BLaER1 (cell line): ENCODE measurements at regions not wholly inside any gene's neighbourhood (a gene's known extent, or its start where the extent isn't known, plus 50 kb on each side); places are given as distances from the start of the nearest gene placed in this dataset.

Source experiments
- H3K27ac ChIP-seq: shearing (Covaris generic); formaldehyde crosslinking; 2 replicates; pipeline ENCODE4 v1.8.1; 2022
- H3K27me3 ChIP-seq: shearing (Covaris generic); formaldehyde crosslinking; 2 replicates; pipeline ENCODE4 v1.8.1; 2022
- H3K36me3 ChIP-seq: shearing (Covaris generic); formaldehyde crosslinking; 2 replicates; pipeline ENCODE4 v1.8.1; 2022
- H3K4me1 ChIP-seq: shearing (Covaris generic); formaldehyde crosslinking; 2 replicates; pipeline ENCODE4 v1.8.1; 2022
- H3K4me2 ChIP-seq: shearing (Covaris generic); formaldehyde crosslinking; 2 replicates; pipeline ENCODE4 v1.8.1; 2022
- H3K4me3 ChIP-seq: shearing (Covaris generic); formaldehyde crosslinking; 2 replicates; pipeline ENCODE4 v1.8.1; 2022
- H3K9ac ChIP-seq: shearing (Covaris generic); formaldehyde crosslinking; 2 replicates; pipeline ENCODE4 v1.8.1; 2022
- H3K9me3 ChIP-seq: shearing (Covaris generic); formaldehyde crosslinking; 2 replicates; pipeline ENCODE4 v1.8.1; 2022
- H4K20me1 ChIP-seq: shearing (Covaris generic); formaldehyde crosslinking; 2 replicates; pipeline ENCODE4 v1.8.1; 2022
- Cebpa-rat ChIP-seq: shearing (Covaris generic); IDR thresholded peaks from 2 replicates; pipeline ENCODE4 v1.8.1; 2022

DNA sequence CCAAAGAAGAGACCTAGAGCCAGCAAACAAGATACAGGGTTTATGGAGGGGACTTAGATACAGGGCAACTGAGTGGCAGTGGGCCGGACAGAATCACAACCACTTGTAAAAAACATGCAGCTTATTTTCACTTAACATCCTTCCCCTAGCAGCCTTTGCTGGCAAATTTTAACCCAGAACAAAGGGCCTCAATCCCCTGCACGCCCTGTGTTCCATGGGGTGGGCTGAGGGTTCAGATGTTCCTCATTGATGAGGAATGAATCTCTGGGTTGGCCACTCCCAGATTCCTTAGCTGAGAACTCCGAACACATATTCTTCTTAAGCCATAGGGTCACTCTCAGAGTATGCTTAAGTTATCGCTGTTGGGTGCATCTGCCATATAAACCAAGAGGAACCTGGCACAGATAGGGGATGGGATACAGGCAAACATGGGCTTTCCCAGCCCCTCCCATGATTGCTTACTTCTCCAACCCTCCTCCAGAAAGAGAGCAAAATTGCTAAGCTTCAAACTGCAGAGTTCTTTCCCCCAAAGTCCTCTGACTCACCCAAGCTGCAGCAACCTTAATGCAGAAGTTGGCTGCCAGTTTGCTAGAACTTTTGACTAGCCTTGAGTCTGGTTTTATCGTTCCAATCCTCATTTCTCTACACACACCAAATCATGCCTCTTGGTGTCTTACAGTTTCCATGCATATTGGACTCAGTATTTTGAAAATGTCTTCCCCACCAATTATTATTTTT lies 146.9 kb downstream of the CD47 start:
- H3K4me1 ChIP-seq: peaks cover 5% of the 10 kb centered on the region; the same call in 1 of the 2 replicates
- H3K9me3 ChIP-seq: no peaks in the 10 kb centered on the region
- no peaks in the 10 kb centered on the region for H3K27me3 ChIP-seq
- no peak overlapping the region for H3K4me3 ChIP-seq
- no peaks in the 10 kb centered on the region for H4K20me1 ChIP-seq
- no peak overlapping the region for H3K4me2 ChIP-seq
- no peaks in the 10 kb centered on the region for H3K36me3 ChIP-seq
- no peak overlapping the region for H3K27ac ChIP-seq
- TF ChIP-seq Cebpa-rat: no peak
- H3K9ac ChIP-seq: no peak overlapping the region

DNA sequence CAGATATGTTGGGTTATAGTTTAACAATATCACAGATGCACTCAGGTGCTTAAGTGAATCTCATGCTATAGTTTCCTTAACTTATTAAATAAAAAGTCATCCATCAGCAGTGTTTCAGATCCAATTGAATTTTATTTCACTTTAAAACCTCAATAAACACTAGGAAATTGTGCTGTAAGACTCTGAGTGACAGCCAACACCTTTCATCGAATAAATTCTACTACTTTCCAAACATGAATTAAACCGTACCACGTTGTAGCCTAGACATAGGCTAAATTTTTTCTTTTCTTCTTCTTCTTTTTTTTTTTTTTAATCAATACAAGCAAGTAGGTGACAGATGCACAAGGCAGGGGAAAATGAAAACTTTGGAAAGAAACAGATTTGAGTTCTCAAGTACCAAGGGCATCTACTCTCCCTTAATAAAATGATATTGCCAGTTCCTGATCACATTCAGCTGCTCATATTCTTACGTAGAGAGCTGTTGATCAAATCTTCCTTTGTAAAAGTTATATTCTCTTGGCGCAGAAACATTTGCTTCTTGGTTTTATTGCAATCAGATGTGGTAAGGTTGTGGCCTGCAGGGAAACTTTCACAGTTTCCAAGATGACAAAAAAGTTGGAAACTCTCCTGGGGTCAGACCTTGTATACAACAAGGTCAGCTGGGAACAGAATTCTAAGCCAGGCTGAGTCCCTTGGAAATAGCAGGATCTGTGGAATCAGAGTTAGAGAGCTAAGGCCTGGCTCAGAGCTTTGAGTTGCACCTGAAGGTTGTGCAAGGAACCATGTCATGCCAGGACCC lies 147.7 kb downstream of the CD47 start:
- H3K4me3 ChIP-seq: no peak overlapping the region
- H3K9me3 ChIP-seq: no peaks in the 10 kb centered on the region
- no peak overlapping the region for H3K4me2 ChIP-seq
- H3K9ac ChIP-seq: no peak overlapping the region
- H4K20me1 ChIP-seq: no peaks in the 10 kb centered on the region
- H3K27me3 ChIP-seq: no peaks in the 10 kb centered on the region
- TF ChIP-seq Cebpa-rat: no peak
- H3K36me3 ChIP-seq: no peaks in the 10 kb centered on the region
- no peak overlapping the region for H3K27ac ChIP-seq
- peaks cover 5% of the 10 kb centered on the region; the same call in 1 of the 2 replicates for H3K4me1 ChIP-seq

DNA sequence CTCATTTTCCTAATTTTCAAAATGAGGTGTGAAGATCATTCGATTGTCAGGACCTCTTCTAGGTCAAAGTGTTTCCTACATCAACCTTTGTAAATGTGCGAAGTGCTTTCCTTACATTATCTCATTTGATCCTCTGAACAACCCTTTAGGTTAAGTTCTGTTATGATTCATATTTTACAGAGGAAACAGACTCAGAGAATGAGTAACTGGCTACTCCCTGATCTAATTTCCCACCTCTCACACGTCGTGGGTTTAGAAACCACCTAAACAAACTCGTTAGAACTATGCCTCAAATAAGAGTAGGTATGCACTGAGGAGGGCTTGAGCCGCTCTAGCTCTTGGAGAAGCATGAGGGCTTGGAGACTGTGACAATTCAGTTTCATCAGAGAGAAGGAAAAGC lies 148.6 kb downstream of the CD47 start:
- no peaks in the 10 kb centered on the region for H3K9me3 ChIP-seq
- no peak overlapping the region for H3K27ac ChIP-seq
- peaks cover 5% of the 10 kb centered on the region; the same call in 1 of the 2 replicates for H3K4me1 ChIP-seq
- TF ChIP-seq Cebpa-rat: no peak
- no peak overlapping the region for H3K4me2 ChIP-seq
- no peak overlapping the region for H3K4me3 ChIP-seq
- no peak overlapping the region for H3K9ac ChIP-seq
- no peaks in the 10 kb centered on the region for H3K27me3 ChIP-seq
- H4K20me1 ChIP-seq: no peaks in the 10 kb centered on the region
- no peaks in the 10 kb centered on the region for H3K36me3 ChIP-seq

DNA sequence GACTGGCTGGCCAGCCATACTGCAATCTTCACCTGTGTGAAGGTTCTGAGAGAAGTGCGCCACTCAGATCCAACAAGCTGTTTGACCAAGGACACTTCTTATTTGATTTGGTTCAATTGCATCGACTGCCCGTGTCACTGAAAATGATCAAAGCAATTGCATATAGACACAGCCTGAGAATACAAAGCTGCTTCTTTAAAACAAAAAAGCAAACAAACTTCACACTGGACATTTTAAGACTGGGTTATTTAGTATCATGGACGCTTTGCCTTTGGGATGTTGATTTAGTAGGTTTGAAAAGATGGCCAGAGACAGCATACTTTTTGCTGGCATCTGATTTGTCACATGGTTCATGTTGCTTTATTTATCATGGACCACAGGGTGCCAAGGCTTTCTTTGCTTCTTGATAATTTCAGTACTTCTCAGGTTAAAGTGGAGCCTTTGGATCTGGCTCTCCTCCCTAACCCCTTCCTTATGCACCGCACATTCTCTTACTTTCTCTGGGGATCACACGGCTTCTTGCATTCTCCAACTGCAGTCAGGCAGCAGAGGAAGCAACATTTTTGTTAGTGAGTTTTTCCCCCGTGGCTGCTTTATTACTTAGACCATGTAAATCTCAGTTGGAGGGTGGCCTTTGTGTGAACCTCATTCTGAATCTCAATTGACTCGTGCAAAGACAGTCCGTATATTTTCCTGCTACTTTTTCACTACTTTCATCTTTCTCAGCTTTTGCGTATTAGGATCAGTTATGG lies 151.0 kb downstream of the CD47 start:
- Histone ChIP-seq H3K9ac (no peak overlapping the region), H3K4me3 (no peak overlapping the region), H3K27me3 (no peaks in the 10 kb centered on the region), H3K27ac (no peak overlapping the region), H4K20me1 (no peaks in the 10 kb centered on the region), H3K9me3 (no peaks in the 10 kb centered on the region), H3K4me2 (no peak overlapping the region), H3K4me1 (peaks cover 1% of the 10 kb centered on the region; the same call in 1 of the 2 replicates), H3K36me3 (no peaks in the 10 kb centered on the region)
- no peak for TF ChIP-seq Cebpa-rat

DNA sequence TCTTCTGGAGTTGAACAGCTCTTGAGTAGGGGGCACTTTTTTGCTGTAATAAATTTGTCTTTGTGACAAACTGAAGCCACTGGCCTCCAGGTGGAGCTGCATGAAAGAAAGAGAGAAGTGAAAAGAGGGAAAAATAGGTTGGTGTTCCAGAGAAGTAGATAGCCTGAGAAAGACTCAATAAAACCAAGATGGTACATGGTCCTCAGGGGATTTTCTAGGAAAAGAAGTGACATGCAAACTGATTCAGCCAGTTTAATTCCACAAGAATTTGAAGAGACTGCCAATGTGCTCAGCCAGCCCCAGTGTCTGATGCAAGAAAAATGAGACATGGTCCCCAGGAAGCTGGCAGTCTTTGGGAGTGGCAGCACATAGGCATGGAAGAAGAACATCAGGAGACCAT lies 152.7 kb downstream of the CD47 start:
- Histone ChIP-seq H3K4me3 (no peak overlapping the region), H3K36me3 (no peaks in the 10 kb centered on the region), H3K4me2 (no peak overlapping the region), H3K9me3 (no peaks in the 10 kb centered on the region), H3K4me1 (no peaks in the 10 kb centered on the region), H3K27me3 (no peaks in the 10 kb centered on the region), H3K27ac (no peak overlapping the region), H4K20me1 (no peaks in the 10 kb centered on the region), H3K9ac (no peak overlapping the region)
- TF ChIP-seq Cebpa-rat: no peak

DNA sequence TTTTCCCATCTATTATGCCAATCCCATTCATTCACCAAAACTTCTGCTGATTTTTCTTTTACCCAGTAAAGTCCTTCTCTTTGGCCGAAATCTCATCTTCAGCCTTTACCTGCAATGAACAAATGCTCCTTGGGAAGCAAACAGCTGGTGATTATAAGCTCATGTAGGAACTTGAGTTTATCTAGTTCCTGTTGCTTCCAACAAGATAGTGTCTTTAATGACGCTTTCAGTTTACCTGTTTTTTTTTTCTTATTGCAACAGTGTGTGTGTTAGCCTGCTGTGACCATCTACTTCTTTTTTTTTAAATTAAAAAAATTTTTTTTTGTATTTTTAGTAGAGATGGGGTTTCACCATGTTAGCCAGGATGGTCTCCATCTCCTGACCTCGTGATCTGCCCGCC lies 156.0 kb downstream of the CD47 start:
- no peak overlapping the region for H3K27ac ChIP-seq
- no peaks in the 10 kb centered on the region for H3K4me1 ChIP-seq
- no peaks in the 10 kb centered on the region for H4K20me1 ChIP-seq
- H3K27me3 ChIP-seq: no peaks in the 10 kb centered on the region
- H3K36me3 ChIP-seq: no peaks in the 10 kb centered on the region
- H3K4me3 ChIP-seq: no peak overlapping the region
- H3K9me3 ChIP-seq: no peaks in the 10 kb centered on the region
- no peak overlapping the region for H3K9ac ChIP-seq
- TF ChIP-seq Cebpa-rat: no peak
- no peak overlapping the region for H3K4me2 ChIP-seq

DNA sequence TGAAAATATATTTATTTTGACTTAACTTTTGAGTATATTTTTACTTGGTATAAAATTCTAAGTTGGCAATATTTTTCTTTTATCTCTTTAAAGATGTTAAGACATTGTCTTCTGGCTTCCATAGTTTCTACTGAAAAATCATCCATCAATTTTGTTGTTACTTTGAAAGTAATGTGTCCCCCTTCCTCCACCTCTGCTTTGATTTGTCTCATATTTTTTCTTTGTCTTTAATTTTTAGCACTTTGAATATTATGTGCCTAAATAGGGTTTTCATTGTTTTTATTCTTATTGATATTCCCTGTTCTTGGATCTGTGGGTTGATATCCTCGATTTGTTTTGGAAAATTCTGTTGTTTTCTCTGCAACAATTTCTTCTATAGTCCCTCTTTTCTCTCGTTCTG lies 157.4 kb downstream of the CD47 start:
- no peaks in the 10 kb centered on the region for H3K36me3 ChIP-seq
- H3K9ac ChIP-seq: no peak overlapping the region
- no peak overlapping the region for H3K4me2 ChIP-seq
- H4K20me1 ChIP-seq: no peaks in the 10 kb centered on the region
- no peaks in the 10 kb centered on the region for H3K4me1 ChIP-seq
- no peak for TF ChIP-seq Cebpa-rat
- H3K27ac ChIP-seq: no peak overlapping the region
- no peaks in the 10 kb centered on the region for H3K9me3 ChIP-seq
- peaks cover under 1% of the 10 kb centered on the region; the same call in 1 of the 2 replicates for H3K27me3 ChIP-seq
- H3K4me3 ChIP-seq: no peak overlapping the region

DNA sequence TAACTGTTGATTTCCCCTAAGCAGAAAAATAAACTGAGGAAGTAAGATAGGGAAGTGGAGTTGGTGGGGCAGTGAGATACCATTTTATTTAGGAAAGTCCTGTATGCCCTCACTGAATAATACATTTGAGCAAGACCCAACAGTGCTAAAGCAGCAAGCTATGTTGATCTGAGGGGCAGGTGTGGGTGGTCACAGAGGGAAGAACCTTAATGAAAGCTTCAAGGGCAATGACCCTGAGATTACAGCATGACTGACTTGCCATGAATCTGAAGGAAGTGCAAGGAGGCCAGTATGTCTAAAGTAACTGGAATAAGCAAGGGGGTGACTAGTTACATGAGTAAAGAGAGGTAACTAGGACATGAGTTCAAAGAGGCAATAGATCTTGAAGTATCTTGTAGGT lies 159.5 kb downstream of the CD47 start:
- no peak for TF ChIP-seq Cebpa-rat

DNA sequence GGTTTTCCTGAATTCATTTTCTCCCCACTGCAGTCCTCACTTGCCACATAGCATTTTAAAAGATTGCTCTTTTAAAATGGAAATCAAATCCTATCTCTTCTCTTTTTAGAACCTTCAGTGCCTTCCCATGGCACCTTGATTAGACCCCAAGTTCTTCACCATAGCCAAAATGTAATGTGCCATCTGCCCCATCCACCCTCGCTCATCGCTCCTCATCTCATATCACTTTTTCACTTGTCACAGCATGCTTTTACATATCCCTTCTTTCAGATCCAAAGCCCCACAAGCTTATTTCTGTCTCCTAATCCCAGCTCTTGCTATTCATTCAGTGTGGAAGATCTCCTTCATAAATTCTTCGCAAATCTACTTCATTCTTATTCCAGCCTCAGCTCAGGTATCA lies 161.7 kb downstream of the CD47 start:
- no peak overlapping the region for H3K9ac ChIP-seq
- no peak overlapping the region for H3K27ac ChIP-seq
- no peaks in the 10 kb centered on the region for H3K9me3 ChIP-seq
- H3K27me3 ChIP-seq: peaks cover 18% of the 10 kb centered on the region
- no peak overlapping the region for H3K4me2 ChIP-seq
- H3K4me3 ChIP-seq: no peak overlapping the region
- H3K4me1 ChIP-seq: peaks cover 8% of the 10 kb centered on the region
- H4K20me1 ChIP-seq: no peaks in the 10 kb centered on the region
- no peak for TF ChIP-seq Cebpa-rat
- no peaks in the 10 kb centered on the region for H3K36me3 ChIP-seq

More for the DNA sequence above, 159.5 kb downstream of the CD47 start:
- Histone ChIP-seq H3K4me3 (no peak overlapping the region), H3K36me3 (no peaks in the 10 kb centered on the region), H3K9me3 (no peaks in the 10 kb centered on the region), H3K4me2 (no peak overlapping the region), H3K9ac (no peak overlapping the region), H3K27ac (no peak overlapping the region), H3K4me1 (peaks cover 8% of the 10 kb centered on the region), H3K27me3 (peaks cover 18% of the 10 kb centered on the region), H4K20me1 (no peaks in the 10 kb centered on the region)

DNA sequence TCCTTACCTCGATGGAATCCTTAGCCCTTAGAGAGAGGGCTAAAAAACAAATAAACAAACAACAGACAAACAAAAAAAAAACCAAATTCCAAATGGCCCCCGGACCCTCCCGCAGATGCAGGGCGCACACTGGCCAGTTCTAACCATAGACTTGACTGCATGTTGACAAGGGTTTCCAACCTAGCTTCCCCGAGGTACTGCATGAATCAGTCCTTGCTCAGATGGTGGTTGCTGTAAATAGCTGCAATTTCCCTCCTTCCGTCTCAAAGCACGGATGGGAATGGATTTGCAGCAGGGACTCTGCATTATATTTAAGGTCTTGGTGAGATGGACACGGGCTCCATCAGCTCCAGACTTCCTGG lies 162.8 kb downstream of the CD47 start:
- H3K4me2 ChIP-seq: peak overlapping the region; percentile 81
- peak overlapping the region; percentile 15; the same call in 1 of the 2 replicates for H3K9ac ChIP-seq
- H3K27ac ChIP-seq: no peak overlapping the region
- no peaks in the 10 kb centered on the region for H3K36me3 ChIP-seq
- TF ChIP-seq Cebpa-rat: no peak
- H3K4me1 ChIP-seq: peaks cover 8% of the 10 kb centered on the region
- H4K20me1 ChIP-seq: no peaks in the 10 kb centered on the region
- H3K9me3 ChIP-seq: no peaks in the 10 kb centered on the region
- peaks cover 18% of the 10 kb centered on the region for H3K27me3 ChIP-seq
- peak overlapping the region; percentile 64 for H3K4me3 ChIP-seq
